ENCODE measurements at regions not wholly inside any gene's neighbourhood (a gene's known extent, or its start where the extent isn't known, plus 50 kb on each side); places are given as distances from the start of the nearest gene placed in this dataset.
A peak's percentile ranks its signal among the peaks of the same experiment; 100 is the strongest.

DNA sequence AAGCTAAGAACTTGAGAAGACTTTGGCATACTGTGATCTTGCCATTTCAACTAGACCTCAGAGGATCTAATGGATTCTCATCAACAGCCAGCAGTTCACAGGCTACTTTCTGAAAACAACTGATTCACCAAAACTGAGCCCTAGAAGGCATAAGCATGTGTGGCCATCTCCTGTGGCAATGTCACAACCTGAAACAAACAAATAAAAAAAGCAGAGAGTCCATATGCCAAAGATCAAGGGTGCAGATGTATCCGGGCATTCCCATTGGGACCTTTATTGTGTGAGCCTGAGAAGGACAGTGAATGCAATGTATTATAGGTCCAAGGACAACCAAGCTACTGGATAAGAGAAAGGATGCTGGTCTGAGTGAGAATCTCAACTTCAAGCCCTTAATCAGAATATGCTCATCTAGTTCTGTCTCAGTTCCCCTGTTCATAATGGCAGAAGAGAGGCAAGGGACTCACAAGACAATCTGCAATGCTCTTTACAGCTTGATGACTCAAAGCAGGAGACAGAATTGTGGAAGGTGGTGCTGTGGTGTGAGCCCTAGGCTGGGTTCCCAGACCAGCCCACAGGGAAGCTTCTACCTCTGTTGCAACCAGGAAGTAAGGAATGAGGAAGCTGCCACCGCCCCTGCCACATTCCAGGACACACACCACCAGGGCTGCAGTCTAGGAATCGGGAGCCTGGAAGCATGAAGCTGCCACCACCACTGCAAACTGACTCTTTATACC, 133.7 kb downstream of the RAP2A start:
- TF ChIP-seq, protein P1, sequence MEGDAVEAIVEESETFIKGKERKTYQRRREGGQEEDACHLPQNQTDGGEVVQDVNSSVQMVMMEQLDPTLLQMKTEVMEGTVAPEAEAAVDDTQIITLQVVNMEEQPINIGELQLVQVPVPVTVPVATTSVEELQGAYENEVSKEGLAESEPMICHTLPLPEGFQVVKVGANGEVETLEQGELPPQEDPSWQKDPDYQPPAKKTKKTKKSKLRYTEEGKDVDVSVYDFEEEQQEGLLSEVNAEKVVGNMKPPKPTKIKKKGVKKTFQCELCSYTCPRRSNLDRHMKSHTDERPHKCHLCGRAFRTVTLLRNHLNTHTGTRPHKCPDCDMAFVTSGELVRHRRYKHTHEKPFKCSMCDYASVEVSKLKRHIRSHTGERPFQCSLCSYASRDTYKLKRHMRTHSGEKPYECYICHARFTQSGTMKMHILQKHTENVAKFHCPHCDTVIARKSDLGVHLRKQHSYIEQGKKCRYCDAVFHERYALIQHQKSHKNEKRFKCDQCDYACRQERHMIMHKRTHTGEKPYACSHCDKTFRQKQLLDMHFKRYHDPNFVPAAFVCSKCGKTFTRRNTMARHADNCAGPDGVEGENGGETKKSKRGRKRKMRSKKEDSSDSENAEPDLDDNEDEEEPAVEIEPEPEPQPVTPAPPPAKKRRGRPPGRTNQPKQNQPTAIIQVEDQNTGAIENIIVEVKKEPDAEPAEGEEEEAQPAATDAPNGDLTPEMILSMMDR (conservative IDR thresholded peaks at IDR 0.05; ENCODE audit: low read depth, low read length), result no peak
- TF ChIP-seq CEBPB (IDR thresholded peaks at IDR 0.05; ENCODE audit: low read depth, low read length) (0 out of 2 replicates have a peak, but pooled peaks have one; percentile 16), MAFK (IDR thresholded peaks at IDR 0.05; ENCODE audit: low read depth, low read length) (no peak), RCOR1 (IDR thresholded peaks at IDR 0.05; ENCODE audit: insufficient replicate concordance, low read length) (no peak)
- TF ChIP-seq, protein P2, sequence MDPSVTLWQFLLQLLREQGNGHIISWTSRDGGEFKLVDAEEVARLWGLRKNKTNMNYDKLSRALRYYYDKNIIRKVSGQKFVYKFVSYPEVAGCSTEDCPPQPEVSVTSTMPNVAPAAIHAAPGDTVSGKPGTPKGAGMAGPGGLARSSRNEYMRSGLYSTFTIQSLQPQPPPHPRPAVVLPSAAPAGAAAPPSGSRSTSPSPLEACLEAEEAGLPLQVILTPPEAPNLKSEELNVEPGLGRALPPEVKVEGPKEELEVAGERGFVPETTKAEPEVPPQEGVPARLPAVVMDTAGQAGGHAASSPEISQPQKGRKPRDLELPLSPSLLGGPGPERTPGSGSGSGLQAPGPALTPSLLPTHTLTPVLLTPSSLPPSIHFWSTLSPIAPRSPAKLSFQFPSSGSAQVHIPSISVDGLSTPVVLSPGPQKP (IDR thresholded peaks at IDR 0.05; ENCODE audit: borderline replicate concordance, low read depth, low read length), result no peak
- BruUV-seq (replicated peaks), result no TSS peak
- Histone ChIP-seq H3K27me3 (ENCODE audit: control insufficient read depth, insufficient read depth, low read length) (no peaks in the 10 kb centered on the region; the same call in 1 of the 2 replicates), H4K8ac (ENCODE audit: low read depth in 2 of 2, low read length in 2 of 2) (peak overlapping the region in 1 of 2 experiments; percentile 26; a peak in 1 of 4 replicates), H3K9me3 (ENCODE audit: control insufficient read depth, insufficient read depth, low read length) (no peaks in the 10 kb centered on the region), H4K91ac (ENCODE audit: insufficient read depth, low read depth, low read length) (no peak overlapping the region), H2BK15ac (ENCODE audit: low read depth, low read length) (no peak overlapping the region), H3K14ac (replicated peaks; ENCODE audit: low read depth, low read length) (0 out of 2 replicates have a peak overlapping the region, but pooled peaks have one; percentile 11), H4K20me1 (ENCODE audit: insufficient read depth, low read length) (no peaks in the 10 kb centered on the region), H2BK120ac (ENCODE audit: low read depth, low read length) (no peak overlapping the region), H3K4me1 (ENCODE audit: control insufficient read depth, insufficient read depth, low read length) (peaks cover 6% of the 10 kb centered on the region; the same call in 1 of the 2 replicates), H3K27ac (ENCODE audit: insufficient read depth, low read length) (no peak overlapping the region), H2BK20ac (ENCODE audit: low read depth, low read length) (no peak overlapping the region), H3K9me1 (ENCODE audit: insufficient read depth, low read length) (no peaks in the 10 kb centered on the region), H2BK5ac (ENCODE audit: low read depth, low read length, poor library complexity, severe bottlenecking) (no peak overlapping the region), H2AK9ac (replicated peaks; ENCODE audit: low read depth, low read length, poor library complexity) (no peak overlapping the region), H3K36me3 (ENCODE audit: control insufficient read depth, insufficient read depth, low read length) (no peaks in the 10 kb centered on the region), H3K56ac (ENCODE audit: extremely low read depth, insufficient read depth, low read length) (no peak overlapping the region), H3K4ac (ENCODE audit: low read depth, low read length) (no peak overlapping the region), H3K18ac (ENCODE audit: low read depth, low read length) (no peak overlapping the region), H3K23ac (ENCODE audit: low read depth, low read length) (no peak overlapping the region), H3K79me1 (ENCODE audit: low read depth in 1 of 2, low read length in 2 of 2) (no peaks in the 10 kb centered on the region), H3K4me2 (ENCODE audit: low read depth, low read length) (no peak overlapping the region), H4K5ac (ENCODE audit: low read depth, low read length) (no peak overlapping the region), H2AFZ (replicated peaks; ENCODE audit: low read length, poor library complexity) (peak overlapping the region; percentile 61), H3K9ac (ENCODE audit: low read depth, low read length) (no peak overlapping the region), H2AK5ac (ENCODE audit: low read depth, low read length) (no peak overlapping the region), H3K4me3 (ENCODE audit: insufficient read depth, low read depth, low read length) (no peak overlapping the region)
- ATAC-seq (ENCODE audit: low read depth) (peak; percentile 64), DNase-seq (peak; percentile 50)
- dilution Hi-C loops (cut with HindIII; ENCODE audit: low sequenced_read_pairs, unreplicated experiment) (no loop called here), in situ Hi-C loops (cut with MboI; ENCODE audit: low sequenced_read_pairs) (loop anchor here (10.0 kb wide), 1 partner anchor 193 kb away; no protein-coding TSS in a partner anchor), intact Hi-C loops (cut with micrococcal nuclease) (no loop called here)
- no CpG with 5 or more reads among the region's 3 CpGs for WGBS, 2 experiments (ENCODE audit: extremely low coverage in 2 of 2, insufficient read length in 1 of 2)
- ChIA-PET CTCF (no interaction called here), POLR2A (ENCODE audit: unreplicated experiment) (no interaction called here)
